RWPE2 (cell line): ENCODE measurements at regions not wholly inside any gene's neighbourhood (a gene's known extent, or its start where the extent isn't known, plus 50 kb on each side); places are given as distances from the start of the nearest gene placed in this dataset.

Source experiments
- ATAC-seq: fragments of 200-7000 bp; cut with Tn5 transposase; 3 replicates; pipeline ENCODE4 v1.9.1; 2021; ENCODE audit warnings: low read depth
- DNase-seq: peaks from one replicate; pipeline ENCODE4 v3.0.0-alpha.2; 2020; ENCODE audit warnings: low spot score
- H3K27ac ChIP-seq: fragments of 450-650 bp; 2 replicates; pipeline ENCODE4 v1.5.1; 2017; ENCODE audit warnings: mild to moderate bottlenecking; ENCODE audit not compliant: poor library complexity, severe bottlenecking
- H3K27me3 ChIP-seq: fragments of 250-450 bp; sonication (Bioruptor Pico); 2 replicates; pipeline ENCODE4 v1.5.1; 2021; ENCODE audit warnings: mild to moderate bottlenecking, moderate library complexity; ENCODE audit not compliant: insufficient read depth, poor library complexity, severe bottlenecking
- H3K36me3 ChIP-seq: fragments of 250-450 bp; sonication (Bioruptor Pico); 2 replicates; pipeline ENCODE4 v1.5.1; 2020; ENCODE audit warnings: low read depth, mild to moderate bottlenecking, moderate library complexity
- H3K4me1 ChIP-seq: fragments of 250-450 bp; sonication (Bioruptor Pico); 2 replicates; pipeline ENCODE4 v1.5.1; 2021; ENCODE audit warnings: mild to moderate bottlenecking, moderate library complexity; ENCODE audit not compliant: insufficient read depth, poor library complexity, severe bottlenecking
- H3K4me3 ChIP-seq: fragments of 250-450 bp; sonication (Bioruptor Pico); 2 replicates; pipeline ENCODE4 v1.5.1; 2021; ENCODE audit warnings: mild to moderate bottlenecking, moderate library complexity; ENCODE audit not compliant: severe bottlenecking
- H3K9me3 ChIP-seq: fragments of 250-450 bp; sonication (Bioruptor Pico); 2 replicates; pipeline ENCODE4 v1.5.1; 2021; ENCODE audit warnings: mild to moderate bottlenecking, moderate library complexity; ENCODE audit not compliant: severe bottlenecking
- CTCF ChIP-seq: fragments of 450-650 bp; IDR thresholded peaks from one replicate; pipeline ENCODE4 v1.5.1; 2017; ENCODE audit warnings: mild to moderate bottlenecking, moderate library complexity; ENCODE audit not compliant: poor library complexity, severe bottlenecking

DNA sequence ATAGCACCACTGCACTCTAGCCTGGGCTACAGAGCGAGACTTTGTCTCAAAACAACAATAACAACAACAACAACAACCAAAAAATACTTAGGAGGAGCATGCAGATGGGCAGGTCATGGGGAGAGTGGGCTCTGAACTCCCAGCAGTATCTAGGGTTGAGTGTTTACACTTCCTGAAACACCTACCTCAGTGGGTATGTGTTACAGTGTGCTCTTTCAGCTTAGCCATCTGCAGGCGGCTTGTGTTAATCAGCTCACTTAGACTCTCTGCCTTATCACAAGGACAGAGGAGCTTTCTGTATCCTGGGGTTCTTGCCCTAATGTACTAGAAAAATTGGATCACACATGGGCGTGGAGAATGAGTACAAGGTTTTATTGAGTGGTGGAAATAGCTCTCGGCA lies 340.2 kb downstream of the KIF20B start:
- Histone ChIP-seq H3K4me3 (no peak overlapping the region), H3K9me3 (no peaks in the 10 kb centered on the region), H3K4me1 (no peaks in the 10 kb centered on the region), H3K27ac (no peak overlapping the region), H3K27me3 (no peaks in the 10 kb centered on the region), H3K36me3 (no peaks in the 10 kb centered on the region)
- ATAC-seq (no peak), DNase-seq (no peak)
- no peak for TF ChIP-seq CTCF

GRCh38 chr10:90042075-90042474 lies 340.7 kb downstream of the KIF20B start:
- Histone ChIP-seq H3K4me3 (no peak overlapping the region), H3K36me3 (no peaks in the 10 kb centered on the region), H3K9me3 (no peaks in the 10 kb centered on the region), H3K27me3 (no peaks in the 10 kb centered on the region), H3K27ac (no peak overlapping the region), H3K4me1 (no peaks in the 10 kb centered on the region)
- ATAC-seq: no peak
- no peak for TF ChIP-seq CTCF
- no peak for DNase-seq

GRCh38 chr10:90047243-90047729 lies 345.9 kb downstream of the KIF20B start:
- DNase-seq (no peak), ATAC-seq (no peak)
- TF ChIP-seq CTCF: no peak
- Histone ChIP-seq H3K9me3 (no peaks in the 10 kb centered on the region), H3K4me1 (peaks cover 18% of the 10 kb centered on the region), H3K27ac (no peak overlapping the region), H3K36me3 (no peaks in the 10 kb centered on the region), H3K4me3 (no peak overlapping the region), H3K27me3 (no peaks in the 10 kb centered on the region)

DNA sequence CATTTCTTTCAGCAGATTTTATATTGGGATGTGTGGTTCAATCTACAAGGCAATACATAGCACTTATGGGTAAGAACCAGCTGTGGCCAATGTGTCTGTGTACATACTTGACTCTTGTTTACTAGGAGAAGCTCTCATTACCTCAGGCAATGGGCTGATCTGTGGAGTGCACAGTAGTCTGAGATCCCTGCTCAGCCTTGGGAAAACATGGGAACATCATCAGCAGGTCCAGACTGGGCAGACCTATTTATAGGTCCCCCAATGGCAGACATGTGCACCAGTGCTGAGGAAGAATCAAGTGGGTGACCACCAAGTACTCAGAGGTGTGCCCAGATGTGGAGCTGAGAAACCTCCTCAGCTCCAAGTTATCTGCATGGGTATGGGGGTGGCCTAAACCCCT lies 349.7 kb downstream of the KIF20B start:
- H3K27ac ChIP-seq: peak overlapping the region; percentile 50
- no peak; the same call in 2 of the 3 replicates for ATAC-seq
- no peak overlapping the region for H3K4me3 ChIP-seq
- no peak for DNase-seq
- no peaks in the 10 kb centered on the region for H3K9me3 ChIP-seq
- H3K36me3 ChIP-seq: no peaks in the 10 kb centered on the region
- no peaks in the 10 kb centered on the region for H3K27me3 ChIP-seq
- TF ChIP-seq CTCF: no peak
- H3K4me1 ChIP-seq: peaks cover 20% of the 10 kb centered on the region

- Histone ChIP-seq H3K27me3 (no peaks in the 10 kb centered on the region), H3K27ac (peak overlapping the region; percentile 50), H3K9me3 (no peaks in the 10 kb centered on the region), H3K4me1 (peaks cover 20% of the 10 kb centered on the region), H3K4me3 (no peak overlapping the region), H3K36me3 (no peaks in the 10 kb centered on the region)
- peak; percentile 99 for ATAC-seq
- no peak for TF ChIP-seq CTCF
- DNase-seq: peak; percentile 71
Measured at GRCh38 chr10:90051474-90051873, 350.1 kb downstream of the KIF20B start.
